HG02642 (cell line): ENCODE measurements at regions not wholly inside any gene's neighbourhood (a gene's known extent, or its start where the extent isn't known, plus 50 kb on each side); places are given as distances from the start of the nearest gene placed in this dataset.
"Not testable (repeated sequence)": the region's sequence is repeated elsewhere in the genome, so short reads cannot be mapped to it uniquely, and the experiment has no call there.

Experiments
- ATAC-seq: cut with Tn5 transposase; IDR thresholded peaks from one replicate; pipeline ENCODE4 v1.9.1; 2021; ENCODE audit warnings: mild to moderate bottlenecking; ENCODE audit not compliant: unreplicated experiment, poor library complexity

DNA sequence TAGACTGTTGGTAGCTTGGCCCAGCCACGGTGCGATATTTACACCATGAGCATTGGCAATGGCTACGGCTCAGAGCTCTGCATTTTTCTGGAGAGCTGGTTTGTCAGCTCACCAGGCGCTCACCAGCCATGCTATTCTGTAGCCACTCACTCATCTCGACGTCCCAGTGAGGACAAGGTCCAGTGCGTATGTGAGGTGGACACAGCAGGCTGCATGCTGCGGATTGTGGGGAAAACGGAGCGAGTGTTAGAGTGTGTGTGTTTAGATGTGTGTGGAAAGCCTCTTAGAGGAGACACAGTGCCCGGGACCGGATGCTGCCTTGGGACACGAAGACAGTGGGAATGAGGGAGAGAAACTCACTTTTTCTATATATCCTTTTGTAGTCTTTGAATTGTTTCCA is 103.7 kb downstream of the PLXNA1 start:
- not testable (repeated sequence) for ATAC-seq

DNA sequence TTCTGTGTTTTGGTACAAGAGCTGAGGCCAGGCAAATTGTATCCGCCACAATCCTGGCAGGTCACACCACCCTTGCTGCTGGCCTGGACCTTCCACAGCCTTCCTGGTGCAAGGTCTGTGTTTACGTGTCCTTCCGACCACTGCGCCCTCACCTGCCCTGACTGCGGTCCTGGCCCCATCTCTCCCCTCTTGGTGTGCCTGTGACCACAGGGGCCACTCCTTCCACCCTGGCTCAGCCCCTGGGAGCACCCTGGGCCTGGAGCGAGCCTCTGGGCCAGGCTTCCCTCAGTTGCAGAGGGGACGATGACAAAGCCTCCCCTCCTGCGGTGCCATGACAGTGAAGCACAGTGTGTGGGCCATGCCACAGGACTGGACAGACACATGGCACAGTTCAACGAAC is 104.5 kb downstream of the PLXNA1 start:
- no peak for ATAC-seq

DNA sequence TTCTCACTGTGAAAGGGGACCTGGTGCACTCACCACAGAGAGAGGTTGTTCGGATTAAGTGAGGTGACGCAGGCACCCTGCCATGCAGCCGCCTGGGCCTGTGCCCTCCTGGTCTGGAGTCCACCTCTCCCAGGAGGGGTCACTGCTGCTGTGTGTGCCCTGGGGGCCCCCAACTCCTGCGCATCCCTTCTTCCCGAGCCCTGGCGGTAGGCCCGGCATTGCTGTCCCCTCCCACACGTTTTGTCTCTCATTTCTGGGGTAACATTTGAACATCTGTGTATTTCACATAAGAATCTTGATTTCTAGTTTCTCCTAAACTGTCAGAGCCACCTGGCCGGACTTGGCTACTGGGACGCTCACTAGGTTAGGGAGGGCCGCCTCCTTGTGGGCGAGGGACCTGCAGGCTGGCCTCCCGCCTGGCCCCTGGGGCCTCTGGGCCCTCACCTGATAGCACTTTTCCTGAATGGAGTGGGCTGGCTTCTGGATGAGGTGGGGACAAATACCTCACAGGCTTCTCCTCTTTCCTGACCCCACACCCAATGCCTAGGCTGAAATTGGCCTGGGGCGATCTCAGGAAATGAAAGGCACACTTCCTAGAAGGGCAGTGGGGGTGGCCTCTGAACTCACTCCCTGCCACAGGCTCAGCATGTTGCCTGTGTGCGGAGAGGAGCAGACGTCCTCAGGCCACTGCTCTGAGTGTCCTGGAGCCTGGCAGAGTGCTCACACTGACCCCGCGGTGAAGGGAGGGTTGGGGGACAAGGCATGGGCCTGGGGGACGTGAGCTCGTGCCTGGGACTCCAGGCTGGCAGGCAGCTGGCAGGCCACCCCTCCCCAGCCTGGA is 104.2 kb upstream of the PRR23E start:
- ATAC-seq = no peak

- ATAC-seq = no peak
Measured at GRCh38 chr3:127089486-127090145, 103.3 kb upstream of the PRR23E start.

DNA sequence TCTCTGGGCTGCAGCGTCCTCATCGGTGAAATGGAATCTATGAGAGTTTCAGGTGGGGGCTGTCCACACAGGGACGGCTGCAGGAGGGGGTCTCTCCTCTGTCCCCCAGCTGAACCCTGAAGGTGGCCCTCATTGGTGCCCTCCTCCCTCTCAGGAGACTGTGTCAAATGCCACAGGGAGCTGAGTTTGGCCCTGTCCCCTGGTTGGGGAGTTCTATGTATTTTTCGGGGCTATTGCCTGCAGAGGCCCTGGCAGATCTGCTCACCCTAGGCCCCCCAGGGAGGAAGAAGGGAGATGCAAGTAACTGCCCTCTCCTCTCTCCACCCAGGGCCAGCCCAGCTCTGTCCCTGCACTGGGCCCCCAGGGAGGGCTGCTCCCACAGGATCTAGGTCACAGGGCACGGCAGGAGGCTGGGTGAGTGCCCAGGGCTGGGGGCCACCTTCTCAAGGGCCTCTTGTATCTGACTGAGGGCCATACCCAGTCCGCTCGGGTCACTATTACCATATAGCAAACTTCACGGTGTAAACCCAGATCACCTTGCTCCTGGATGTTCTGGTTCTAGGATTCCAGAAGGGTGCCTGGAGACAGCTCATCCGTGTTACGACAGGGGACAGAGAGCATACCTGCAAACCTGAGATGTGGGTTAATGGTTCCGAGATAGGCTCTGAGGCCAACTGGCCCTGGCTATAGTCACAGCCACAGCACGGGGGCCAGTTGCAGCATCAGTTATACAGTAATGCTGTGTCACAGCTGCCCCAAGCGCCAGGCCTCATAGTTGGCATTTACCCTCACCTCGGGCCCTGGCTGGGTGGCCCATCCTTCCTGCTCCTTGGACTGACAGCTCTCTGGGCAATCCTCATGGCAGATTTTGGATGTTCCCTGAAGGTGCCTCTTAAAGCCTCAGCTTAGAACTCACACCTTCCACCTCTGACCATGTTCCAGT is 102.4 kb upstream of the PRR23E start:
- no peak for ATAC-seq

DNA sequence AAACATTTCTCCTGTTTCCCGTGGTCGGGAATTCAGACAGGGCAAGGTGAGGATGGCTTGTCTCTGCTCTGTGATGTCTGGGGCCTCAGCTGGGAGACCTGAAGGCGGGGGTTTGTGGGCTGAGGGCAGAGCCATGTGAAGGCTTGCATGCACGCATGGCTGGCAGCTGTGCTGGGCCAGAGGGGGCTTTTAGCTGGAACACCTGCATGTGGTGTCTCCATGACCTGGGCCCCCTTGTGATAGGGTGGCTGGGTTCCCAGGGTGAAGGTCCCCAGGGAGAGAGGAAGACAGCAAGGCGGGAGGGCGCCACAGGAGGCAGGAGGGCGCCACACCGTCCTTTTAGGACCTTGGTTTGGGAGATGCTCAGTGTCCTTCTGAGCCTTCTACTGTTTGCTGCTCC is 101.6 kb upstream of the PRR23E start:
- no peak for ATAC-seq

GRCh38 chr3:127092368-127092767 is 100.6 kb upstream of the PRR23E start:
- ATAC-seq = no peak

DNA sequence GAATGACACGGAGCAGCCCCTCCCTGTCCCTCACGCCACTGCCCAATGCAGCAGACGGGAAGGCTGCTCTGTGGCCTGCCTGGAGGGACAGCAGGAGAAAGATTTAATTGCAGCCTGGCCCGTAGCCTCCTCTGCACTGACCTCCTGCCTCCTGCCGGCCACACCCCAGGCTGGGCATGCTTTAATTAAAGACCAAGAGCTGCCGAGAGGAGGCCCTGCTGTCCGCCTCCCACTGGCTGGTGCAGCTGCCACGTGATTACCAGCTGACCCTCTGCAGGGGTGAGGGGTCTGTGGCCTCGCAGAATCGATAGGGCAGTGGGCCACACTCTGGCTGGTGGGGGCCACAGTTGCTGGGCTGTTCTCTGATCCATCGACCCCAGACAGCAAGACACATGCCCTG is 100.2 kb upstream of the PRR23E start:
- ATAC-seq = no peak

DNA sequence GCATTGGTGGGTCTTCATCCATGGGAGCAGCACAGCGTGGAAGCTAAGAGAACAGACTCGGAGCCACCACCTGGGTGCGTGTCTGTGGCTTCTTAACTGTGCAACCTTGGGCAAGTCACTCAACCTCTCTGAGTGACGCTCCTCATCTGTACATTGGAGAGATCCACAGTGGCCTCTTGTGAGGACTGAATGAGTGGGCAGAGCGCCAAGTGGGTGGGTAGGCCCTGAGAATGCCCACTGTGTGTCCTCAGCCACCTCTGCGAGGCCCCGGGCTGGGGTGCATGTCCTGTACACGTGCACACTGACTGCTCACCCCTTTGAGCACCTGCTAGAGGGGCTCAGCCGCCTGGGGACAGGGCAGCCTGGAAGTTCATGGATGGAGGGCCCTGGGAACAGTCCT is 99.6 kb upstream of the PRR23E start:
- ATAC-seq = no peak

DNA sequence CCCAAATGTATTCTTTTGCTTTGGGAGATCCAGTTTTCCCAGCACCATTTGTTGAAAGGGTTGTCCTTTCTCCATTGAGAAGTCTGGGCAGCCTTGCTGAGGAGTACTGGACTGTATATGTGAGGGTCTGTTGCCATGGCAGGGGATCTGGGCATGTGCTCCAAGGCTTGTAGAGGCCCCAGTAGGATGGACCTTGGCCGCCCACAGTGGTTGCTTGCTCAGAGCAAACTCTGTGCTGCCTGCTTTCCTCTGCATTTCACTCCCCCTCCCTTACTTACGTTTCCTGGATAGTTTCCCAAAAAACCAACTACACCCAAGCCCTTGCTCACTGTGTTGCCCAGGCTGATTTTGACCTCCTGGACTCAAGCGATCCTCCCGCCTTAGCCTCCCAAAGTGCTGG is 97.2 kb upstream of the PRR23E start:
- ATAC-seq = no peak

GRCh38 chr3:127096256-127097071 is 96.5 kb upstream of the PRR23E start:
- ATAC-seq = no peak

GRCh38 chr3:127097072-127097405 is 95.9 kb upstream of the PRR23E start:
- ATAC-seq = no peak

GRCh38 chr3:127097481-127097880 is 95.5 kb upstream of the PRR23E start:
- ATAC-seq = no peak

- no peak for ATAC-seq
Measured at GRCh38 chr3:127099982-127100381, 92.9 kb upstream of the PRR23E start.

DNA sequence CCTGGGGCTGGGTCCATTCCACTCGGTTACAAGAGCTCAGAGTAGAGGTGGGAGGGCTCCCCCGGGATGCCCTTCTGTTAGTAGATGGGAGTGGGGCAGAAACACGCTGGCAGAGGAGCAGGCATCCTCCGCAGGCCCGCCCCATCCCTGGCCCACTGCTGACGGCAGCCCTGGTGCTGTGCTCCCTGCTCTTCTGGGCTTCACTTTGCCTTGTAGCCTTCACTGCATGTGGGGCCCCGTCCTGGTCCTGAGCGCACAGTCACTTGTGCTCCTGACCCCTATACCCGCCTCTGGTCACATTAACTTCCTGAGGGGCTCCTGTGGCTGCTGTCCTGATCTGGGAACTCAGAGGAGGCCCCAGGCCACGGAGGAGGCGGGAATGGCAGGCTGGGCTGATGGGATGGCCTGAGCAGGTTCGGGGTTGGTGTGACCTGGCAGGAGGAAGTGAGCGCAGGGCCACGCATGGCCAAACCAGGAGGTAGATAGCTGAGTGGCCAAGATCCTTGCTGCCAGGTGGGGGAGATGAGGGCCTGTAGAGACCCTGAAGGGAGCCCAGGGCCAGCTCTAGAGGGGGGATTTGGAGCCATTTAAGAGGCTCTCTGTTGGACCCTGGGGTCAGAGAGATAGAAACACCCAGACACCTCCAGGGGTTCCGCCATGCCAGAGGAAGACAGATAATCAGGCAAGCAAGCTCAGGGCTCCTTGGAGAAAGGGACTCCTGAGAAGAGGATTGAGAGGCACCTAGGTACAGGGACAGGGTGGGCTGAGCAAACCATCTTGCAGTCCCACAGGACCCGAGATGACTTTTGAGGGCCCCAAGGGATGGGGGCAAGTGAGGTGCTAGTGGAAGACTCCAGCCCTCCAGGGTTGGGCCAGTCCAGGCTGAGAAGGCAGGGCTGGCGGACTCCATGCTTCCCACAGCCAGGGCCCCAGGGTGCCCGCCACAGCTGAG is 92.2 kb upstream of the PRR23E start:
- no peak for ATAC-seq

GRCh38 chr3:127101411-127102187 is 91.3 kb upstream of the PRR23E start:
- ATAC-seq = no peak

GRCh38 chr3:127102188-127102520 is 90.8 kb upstream of the PRR23E start:
- ATAC-seq = no peak

- no peak for ATAC-seq
Measured at GRCh38 chr3:127102587-127102986, 90.3 kb upstream of the PRR23E start.
